ENCODE measurements at regions not wholly inside any gene's neighbourhood (a gene's known extent, or its start where the extent isn't known, plus 50 kb on each side); places are given as distances from the start of the nearest gene placed in this dataset.

- TF ChIP-seq EZH2 (IDR thresholded peaks at IDR 0.05; ENCODE audit: borderline replicate concordance, low read depth, low read length, poor library complexity, severe bottlenecking) (no peak), CTCF (conservative IDR thresholded peaks at IDR 0.05; ENCODE audit: low read depth, low read length) (no peak)
Measured at GRCh38 chr1:98205291-98206017, 284.6 kb upstream of the DPYD start.

Data from A673 (cell line).